LHCN-M2 (cell line): ENCODE measurements at regions not wholly inside any gene's neighbourhood (a gene's known extent, or its start where the extent isn't known, plus 50 kb on each side); places are given as distances from the start of the nearest gene placed in this dataset.

ENCODE experiments used
- DNase-seq: peaks from one replicate; pipeline ENCODE4 v3.0.0-alpha.2; 2012; ENCODE audit warnings: low read depth

- DNase-seq: no peak
Observed at GRCh38 chr3:34238407-34238806, 440.0 kb downstream of the PDCD6IP start.

- DNase-seq: no peak
Observed at GRCh38 chr3:34239287-34239686, 440.9 kb downstream of the PDCD6IP start.

GRCh38 chr3:34239875-34240274 is 441.4 kb downstream of the PDCD6IP start:
- no peak for DNase-seq

DNA sequence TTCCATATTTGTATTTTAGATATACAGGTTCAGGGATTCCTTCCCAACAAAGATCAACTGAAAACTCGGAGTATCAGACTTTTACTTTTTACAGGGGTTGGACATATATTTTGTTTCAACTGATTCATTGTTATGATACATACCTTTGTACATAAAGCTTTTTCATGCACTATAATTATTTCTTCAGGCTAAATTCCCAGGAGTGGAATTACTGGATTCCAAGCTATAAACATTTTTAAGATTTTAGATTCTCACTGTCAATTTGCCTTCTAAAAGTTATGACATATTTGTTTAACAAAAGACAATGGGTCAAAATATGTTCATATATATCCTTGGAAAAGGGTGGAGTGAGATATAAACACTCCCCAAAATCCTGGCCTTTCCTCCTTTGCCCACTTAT is 449.0 kb downstream of the PDCD6IP start:
- DNase-seq: no peak

- DNase-seq: no peak
Observed at GRCh38 chr3:34248352-34248751, 449.9 kb downstream of the PDCD6IP start.

GRCh38 chr3:34254285-34254684 is 455.9 kb downstream of the PDCD6IP start:
- no peak for DNase-seq

DNA sequence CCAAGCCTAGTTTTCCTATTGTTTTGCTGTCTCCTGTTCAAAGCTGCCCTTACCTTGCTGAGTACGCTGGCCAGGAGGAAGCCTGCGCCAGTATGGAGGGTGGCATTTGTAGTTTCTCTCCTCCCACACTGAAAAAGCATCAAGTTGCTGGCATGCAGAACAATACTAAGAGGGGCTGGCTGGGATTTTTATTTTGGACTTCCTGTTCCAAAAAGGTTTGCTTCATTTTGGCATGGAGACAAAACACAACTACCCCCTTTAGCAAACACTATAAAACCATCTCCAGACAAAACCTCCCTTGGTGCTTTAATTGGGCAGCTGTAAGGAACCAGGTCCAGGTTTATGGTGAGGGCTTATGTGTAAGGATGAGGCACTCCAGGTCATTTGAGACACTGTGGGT is 457.6 kb downstream of the PDCD6IP start:
- DNase-seq: no peak

GRCh38 chr3:34256791-34257190 is 458.4 kb downstream of the PDCD6IP start:
- no peak for DNase-seq

DNA sequence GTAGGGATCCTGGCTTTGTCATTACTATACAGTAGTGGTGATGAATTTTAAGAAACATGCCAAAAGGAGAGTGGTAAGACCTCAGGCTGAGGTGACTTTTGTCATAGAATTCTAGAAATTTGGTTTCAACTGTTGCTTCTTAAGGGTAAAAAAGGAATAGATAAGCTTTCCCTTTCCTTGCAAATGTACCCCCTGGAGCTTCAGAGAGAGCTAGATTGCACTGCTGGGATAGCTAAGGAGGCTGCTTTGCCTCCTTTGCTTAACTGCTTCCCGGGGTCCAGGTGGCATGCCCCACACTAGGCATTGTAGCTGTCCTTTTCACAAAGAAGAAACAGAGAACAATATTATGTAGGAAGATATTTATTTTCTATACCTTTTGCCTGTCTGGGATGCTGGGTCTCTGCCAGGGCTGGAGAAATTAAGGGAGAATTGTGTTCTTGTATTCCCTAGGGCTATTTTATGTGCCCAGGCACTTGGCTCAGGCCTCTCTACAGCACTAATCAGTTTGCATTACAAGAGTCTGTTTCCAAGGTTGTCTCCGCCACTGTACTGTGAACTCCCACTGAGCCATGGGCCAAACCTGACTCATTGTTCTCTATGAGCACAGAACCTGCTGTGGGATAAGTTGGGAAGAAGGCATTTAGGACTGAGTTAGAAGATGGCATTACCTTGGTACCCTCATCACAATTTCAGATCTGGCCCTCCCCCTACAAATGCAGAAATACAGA is 460.0 kb downstream of the PDCD6IP start:
- no peak for DNase-seq

- peak; percentile 53 for DNase-seq
Observed at GRCh38 chr3:34260271-34261000, 462.0 kb downstream of the PDCD6IP start.

GRCh38 chr3:34261001-34261385 is 462.6 kb downstream of the PDCD6IP start:
- peak; percentile 22 for DNase-seq

DNA sequence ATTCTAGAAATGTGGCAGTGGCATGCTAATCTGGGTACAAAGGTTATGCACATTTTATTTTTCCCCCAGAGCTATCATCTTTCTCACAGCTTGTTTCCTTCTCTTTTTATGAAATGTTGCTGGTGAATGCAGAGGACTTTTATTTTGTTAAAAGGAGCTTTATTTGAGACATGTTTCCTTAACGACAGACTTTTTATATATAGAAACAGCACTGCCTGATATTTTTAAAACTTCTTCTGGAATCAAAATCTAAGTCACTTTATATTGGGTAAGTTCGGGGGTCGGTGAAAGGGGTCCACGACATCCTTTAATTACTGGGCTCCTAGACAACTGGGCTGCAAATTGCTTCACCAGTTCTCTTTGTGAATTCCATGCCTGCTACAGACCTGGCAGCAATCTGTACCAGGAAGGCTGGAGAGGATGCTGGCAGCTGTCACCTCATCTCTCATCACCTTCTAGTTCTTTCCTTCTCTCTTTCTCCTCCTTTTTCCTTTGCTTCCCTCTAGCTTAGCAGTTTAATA is 464.7 kb downstream of the PDCD6IP start:
- DNase-seq: no peak

DNA sequence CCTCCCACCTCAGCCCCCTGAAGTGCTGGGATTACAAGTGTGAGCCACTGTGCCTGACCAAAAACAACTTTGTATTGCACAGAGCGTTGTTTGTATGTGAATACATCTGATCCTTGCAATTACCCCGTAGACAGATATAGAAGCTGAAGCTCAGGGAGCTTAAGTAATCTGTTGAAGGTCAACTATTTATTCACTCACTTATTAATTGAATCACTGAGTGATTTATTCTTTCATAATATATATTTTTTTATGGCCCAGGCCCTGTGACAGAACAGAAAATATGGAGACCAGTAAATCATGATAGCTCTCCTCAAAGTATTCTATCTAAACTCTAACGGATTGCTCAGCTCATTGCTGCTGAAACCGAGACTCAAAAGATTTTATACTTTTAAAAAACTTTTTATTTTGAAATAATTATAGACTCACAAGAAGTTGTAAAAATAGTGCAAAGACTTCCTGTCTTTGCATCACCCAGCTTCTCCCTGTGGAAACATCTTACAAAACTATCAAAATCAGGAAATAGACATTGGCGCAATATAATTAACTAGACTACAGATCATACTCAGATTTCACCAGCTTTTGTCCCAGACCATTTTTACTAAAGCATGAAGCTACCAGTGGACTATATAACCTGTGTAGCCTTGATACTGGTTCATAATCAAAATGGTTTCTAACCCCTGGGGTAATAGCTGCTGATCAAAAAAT is 466.1 kb downstream of the PDCD6IP start:
- no peak for DNase-seq

DNA sequence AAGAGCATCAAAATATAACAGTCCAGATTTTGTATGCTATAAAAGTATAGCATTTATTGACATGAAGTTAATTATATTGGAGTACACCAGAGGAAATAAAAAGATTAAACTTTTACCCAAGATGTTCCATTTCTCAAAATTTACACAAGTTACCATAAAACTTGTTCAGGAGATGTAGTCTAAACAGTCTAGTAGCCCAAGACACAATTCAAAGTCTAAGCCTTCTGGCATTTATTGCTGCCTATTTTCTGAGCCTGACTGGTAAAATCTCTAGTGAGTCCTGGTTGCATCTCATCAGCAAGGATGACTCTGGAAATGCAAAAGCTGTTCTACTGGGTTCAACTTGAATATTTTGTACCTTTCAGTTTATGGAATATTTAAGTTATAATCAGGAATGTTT is 468.7 kb downstream of the PDCD6IP start:
- DNase-seq: no peak

DNA sequence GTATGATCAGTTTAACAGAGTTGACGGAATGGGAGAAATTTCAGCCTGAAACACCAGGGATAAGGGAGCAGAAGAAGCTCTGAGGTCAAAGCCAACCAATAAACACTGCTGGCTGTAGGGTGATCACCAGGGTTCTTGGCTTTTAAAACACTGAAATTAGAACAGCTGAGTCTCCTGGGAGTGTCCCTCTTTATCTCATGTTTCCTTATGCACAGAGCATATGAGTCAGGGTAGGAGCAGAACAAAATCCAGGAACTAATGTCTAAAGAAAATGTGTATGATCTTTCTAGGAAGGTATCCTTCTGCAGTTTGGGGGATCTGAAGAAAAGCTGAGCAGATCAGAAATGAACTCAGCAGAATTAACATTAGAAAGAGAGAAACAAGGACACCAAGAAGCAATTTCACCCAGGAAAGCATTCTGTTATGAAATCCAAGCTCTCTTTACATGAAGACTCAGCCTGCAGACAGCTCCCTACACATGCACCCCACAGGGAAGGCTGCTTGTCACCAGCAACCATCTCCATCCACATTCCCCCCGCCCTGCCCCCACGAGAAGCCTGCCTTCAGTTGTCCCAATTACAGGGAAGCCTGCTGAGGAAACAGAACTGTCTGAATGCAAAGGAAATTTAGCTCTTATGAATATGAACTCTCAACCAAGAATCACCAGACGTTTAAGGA is 469.7 kb downstream of the PDCD6IP start:
- DNase-seq: peak; percentile 55

- no peak for DNase-seq
Observed at GRCh38 chr3:34275811-34276210, 477.4 kb downstream of the PDCD6IP start.

- DNase-seq: no peak
Observed at GRCh38 chr3:34276342-34276741, 477.9 kb downstream of the PDCD6IP start.

GRCh38 chr3:34277110-34277509 is 478.7 kb downstream of the PDCD6IP start:
- DNase-seq: no peak

DNA sequence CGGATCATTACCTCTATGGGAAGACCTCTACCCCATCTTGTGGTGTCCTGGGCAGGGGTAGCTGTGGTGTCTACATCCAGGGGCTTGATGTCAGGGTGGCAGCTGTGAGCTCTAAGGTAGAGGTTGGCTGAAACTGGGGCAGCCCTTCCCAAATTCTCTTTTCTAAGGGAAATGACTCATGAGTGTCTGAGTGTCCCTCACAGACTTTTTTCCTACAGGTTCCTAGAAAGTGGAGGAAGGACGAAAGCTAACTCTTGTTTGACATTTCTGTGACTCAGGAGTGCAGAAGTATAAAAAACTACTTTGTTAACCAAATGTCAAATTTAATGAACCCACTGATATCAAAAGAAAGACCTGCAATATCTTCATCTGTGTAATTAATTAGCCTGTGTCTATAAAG is 481.5 kb downstream of the PDCD6IP start:
- no peak for DNase-seq

DNA sequence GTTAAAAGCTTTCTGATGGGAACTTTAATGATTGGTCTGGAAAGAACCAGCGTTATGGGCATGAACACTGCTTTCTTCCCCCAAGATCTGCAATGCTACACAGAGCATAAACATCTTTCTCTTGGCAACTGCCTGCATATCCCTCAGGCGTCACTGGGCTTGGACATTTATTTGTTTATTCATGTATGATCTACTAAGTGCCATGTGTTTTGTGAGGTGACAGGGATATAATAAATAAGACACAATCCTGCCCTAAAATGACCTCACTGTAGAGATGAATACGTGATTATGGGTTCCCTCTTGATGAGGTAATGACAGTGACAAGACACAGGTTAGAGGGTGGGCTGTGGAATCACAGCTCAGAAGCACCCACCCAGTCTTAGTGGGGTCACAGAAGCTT is 485.3 kb downstream of the PDCD6IP start:
- no peak for DNase-seq

DNA sequence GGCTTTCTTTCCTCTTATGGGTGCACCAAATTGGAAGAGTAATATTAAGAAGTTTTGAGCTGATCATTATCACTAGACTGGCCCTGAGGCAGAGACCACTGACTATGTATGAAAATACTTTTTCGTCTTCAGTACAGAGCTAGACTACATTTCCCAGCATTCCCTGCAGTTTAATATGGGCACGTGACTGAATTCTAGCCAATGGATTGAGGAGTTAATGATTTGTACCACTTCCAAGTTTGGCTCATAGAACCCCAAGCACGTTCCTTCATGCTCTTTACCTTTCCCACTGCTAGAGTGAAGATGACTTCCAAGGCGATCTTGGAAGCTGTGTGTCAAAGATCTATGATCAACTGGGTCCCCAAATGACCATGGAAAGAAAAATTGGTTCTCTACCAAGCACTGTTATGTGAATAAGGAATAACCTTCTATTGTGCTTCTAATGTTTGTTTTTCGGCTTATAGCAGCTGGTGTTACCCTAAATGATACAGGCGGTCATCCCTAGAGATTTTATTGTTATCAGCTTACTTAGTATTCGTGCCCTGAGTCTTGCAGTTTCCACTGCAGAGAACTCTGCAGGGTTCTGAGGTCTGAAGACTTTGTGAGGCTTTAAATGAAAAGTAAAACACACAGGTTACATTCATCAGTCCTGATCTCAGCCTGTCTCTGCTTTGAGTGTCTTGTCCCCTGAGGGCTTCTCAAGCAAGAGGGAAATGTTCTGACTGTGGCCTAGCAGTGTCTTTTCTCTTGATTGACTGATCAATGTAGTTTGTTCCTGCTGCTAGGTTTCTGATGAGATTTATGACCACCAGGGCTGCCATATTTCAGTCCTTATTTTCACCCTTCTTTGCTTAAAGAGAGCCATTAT is 486.8 kb downstream of the PDCD6IP start:
- DNase-seq: no peak
